GM18508 (cell line): ENCODE measurements at regions not wholly inside any gene's neighbourhood (a gene's known extent, or its start where the extent isn't known, plus 50 kb on each side); places are given as distances from the start of the nearest gene placed in this dataset.
"Not testable (repeated sequence)": the region's sequence is repeated elsewhere in the genome, so short reads cannot be mapped to it uniquely, and the experiment has no call there.

Experiments used
- ATAC-seq: cut with Tn5 transposase; IDR thresholded peaks from one replicate; pipeline ENCODE4 v1.9.1; 2021; ENCODE audit warnings: moderate number of reproducible peaks; ENCODE audit not compliant: insufficient read depth, unreplicated experiment

GRCh38 chr4:85151786-85152185 is 185.3 kb upstream of the WDFY3 start:
- no peak for ATAC-seq

DNA sequence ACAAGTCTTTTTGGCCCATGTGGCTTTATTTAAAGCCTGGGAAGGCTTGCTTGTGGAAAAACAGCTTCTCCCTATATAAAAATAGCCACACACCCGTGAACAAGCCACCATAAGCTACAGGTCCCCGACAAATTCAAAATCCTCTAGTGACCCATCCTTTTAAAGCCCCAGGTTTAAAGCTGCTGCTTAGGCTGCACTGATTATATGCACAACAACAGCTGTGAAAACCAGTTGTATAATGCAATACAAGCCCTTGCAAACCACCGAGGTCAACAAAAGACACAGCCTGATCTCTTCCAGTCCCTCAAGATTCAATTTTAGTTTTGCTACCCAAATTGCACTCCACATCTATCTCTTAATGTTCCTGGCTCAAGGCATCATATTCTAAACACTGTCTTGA is 186.0 kb upstream of the WDFY3 start:
- ATAC-seq = no peak

DNA sequence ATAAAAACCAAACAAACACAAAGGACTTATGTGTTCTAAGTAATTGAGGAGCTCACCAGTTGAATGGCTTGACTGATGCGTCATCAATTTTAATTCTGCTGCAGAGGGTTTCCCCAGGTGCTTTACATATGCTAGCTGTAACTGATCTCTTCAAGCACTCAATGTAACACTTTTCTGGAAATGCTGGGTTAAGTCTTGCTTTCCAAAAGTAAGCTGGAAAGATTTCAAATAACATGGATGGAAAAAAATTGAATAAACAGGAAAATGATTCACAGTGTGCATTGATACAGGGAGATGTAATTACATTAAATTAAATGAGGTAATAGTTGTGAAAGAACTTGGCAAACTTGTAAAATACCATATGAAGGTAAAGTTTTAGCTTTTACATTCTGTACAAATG is 186.7 kb upstream of the WDFY3 start:
- no peak for ATAC-seq

DNA sequence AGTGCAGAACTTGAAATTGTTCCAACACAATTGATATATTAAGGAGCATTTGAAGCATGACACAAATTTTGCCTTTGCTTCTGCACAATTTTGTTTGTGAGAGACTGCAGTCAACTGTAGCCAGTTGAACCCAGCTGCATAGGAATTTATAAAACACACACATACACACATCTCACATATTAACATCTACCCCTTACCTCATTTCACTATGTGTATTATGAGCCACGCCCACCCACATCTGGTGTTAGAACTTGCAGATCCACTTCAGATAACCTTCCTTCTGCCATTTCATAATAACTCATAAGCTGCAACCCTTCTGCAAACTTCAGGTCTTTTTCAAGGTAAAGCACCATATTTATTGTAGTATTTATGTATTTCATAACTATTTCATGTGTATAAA is 188.1 kb upstream of the WDFY3 start:
- no peak for ATAC-seq

GRCh38 chr4:85165808-85166207 is 199.3 kb upstream of the WDFY3 start:
- ATAC-seq = no peak

DNA sequence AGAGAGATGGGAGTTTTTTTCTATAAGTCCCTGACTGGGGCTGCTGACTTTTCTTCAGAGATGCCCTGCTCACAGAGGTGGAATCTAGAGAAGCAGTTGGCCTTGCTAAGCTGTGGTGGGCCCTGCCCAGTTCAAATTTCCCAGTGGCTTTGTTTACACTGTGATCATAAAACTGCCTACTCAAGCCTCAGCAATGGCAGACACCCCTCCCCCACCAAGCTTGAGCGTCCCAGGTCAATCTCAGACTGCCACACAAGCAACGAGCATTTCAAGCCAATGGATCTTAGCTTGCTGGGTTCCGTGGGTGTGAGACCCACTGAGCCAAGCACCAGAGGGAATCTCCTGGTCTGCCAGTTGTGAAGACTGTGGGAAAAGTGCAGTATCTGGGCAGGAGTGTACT is 199.8 kb upstream of the WDFY3 start:
- no peak for ATAC-seq

GRCh38 chr4:85168234-85168834 is 201.8 kb upstream of the WDFY3 start:
- ATAC-seq = no peak

DNA sequence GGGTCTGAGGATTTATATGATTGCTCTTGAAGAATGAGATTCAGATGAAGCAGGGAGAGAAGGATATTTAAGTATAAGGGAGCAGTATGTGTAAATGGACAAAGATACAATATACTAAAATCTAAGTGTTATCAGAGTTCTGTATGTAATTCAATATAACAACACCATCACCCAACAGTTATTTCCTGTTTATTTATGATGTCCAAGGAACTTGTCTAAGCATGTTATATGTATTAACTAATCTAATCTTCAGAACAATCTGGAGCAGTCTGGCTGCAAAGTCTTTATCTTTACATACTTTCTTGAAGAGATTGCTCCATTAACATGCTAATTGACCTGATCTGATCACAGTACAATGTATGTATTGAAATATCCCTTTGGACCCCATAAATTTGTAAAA is 203.8 kb upstream of the WDFY3 start:
- no peak for ATAC-seq

DNA sequence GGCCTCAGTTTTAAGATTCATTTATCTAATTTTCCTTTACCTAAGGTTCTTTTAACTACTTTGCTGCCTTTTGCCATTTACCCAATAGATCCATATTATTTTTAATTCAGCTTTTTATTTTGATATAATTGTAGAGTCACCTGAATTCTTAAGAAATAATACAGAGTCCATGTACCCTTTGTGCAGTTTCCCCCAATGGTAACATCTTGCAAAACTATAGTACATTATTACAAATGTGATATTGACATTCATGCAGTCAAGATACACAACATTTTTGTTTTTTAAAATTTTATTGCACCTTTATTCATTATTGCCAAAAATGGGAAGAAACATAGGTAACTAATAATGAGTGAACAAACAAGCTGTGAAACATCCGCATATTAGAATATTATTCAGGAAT is 208.7 kb upstream of the WDFY3 start:
- ATAC-seq = no peak

DNA sequence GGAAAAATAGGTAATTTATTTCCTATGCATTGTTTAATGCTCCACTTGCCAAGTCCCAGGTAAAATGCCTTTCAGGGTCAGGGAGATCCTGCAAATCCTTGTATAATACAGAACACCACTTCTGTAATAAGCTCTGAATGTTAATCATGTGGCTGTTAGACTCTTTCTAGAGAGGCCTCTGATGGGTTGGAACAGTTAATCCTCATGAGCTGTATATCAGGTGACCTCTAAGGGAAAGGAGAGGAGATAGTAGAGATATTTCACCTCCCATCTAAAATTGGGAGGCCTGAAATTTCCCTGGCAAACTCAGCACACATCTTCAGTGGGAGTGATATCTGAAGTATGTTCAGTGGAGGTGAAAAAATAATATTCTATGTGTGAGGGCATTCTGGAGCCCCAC is 210.6 kb upstream of the WDFY3 start:
- ATAC-seq = no peak

DNA sequence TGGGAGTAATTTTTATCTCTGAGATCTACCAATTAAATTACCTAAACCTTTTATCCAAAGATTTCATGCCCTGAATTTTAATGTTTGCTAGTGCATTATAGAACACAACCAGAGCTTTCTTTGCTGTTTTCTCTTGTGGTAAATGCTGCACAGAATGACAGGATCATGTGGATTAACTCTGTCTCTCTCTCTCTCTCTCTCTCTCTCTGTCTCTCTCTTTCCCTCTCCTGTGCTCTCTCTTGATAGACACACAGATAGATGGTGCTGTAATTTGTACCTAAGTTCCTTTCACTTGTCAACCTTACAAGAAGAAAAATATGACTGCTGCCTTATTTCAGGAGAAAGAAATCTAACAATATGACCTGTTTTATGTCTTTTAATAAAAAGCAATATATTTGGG is 211.2 kb upstream of the WDFY3 start:
- ATAC-seq = no peak

DNA sequence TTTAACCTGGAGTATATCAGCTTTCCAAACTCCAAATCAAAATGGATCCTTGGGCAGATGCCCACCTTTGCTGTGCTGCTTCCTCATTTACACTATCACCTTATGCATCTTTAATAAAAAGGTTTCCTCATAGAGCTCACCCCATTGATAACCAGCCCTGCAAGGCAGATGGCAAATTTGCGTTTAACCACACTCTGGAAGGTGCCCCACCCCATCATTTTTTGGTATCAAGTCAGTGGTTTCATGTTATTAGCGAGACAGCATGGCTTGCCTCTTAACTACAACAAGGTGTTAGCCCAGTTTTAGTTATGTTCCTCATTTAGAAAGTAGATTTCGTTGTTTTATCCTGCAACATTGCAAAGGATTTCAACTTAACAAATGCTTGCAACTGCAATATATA is 214.0 kb upstream of the WDFY3 start:
- ATAC-seq = no peak

DNA sequence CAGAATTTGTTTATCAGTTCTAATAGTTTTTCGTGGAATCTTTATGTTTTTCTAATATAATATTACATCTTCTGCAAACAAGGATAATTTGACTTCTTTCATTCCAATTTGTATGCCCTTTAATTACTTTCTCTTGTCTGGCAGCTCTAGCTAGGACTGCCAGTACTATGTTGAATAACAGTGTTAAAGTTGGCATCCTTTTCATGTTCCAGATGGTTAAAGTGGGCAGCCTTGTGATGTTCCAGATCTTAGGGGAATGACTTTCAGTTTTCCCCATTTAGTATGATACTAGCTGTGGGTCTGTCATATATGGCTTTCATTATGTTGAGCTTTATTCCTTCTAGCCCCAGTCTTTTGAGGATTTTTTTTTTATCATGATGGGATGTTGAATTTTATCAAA is 220.6 kb upstream of the WDFY3 start:
- no peak for ATAC-seq

GRCh38 chr4:85196015-85196414 is 229.5 kb upstream of the WDFY3 start:
- ATAC-seq = not testable (repeated sequence)

- no peak for ATAC-seq
Observed at GRCh38 chr4:85200106-85200505, 233.6 kb upstream of the WDFY3 start.

GRCh38 chr4:85209161-85209560 is 242.7 kb upstream of the WDFY3 start:
- no peak for ATAC-seq

DNA sequence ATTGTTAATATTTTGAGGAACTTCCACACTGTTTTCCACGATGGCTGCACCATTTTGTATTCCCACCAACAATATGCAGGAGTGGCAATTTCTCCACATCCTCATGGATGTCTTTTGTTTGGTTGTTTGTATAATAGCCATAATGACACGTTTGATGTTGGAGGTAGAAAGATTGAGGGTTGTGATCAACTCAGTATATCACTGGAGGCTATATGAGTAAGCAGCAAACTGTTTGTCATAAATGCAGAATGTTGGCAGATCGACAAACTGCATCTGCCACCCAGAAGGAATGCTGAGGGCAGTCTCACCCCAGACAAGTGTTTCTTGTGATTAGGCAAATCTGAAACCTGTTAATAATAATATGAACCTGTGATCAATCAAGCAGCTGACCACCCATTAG is 243.9 kb upstream of the WDFY3 start:
- no peak for ATAC-seq

GRCh38 chr4:85216571-85216970 is 250.1 kb upstream of the WDFY3 start:
- not testable (repeated sequence) for ATAC-seq

- no peak for ATAC-seq
Observed at GRCh38 chr4:85218756-85219155, 252.3 kb upstream of the WDFY3 start.

- ATAC-seq = no peak
Observed at GRCh38 chr4:85221606-85222005, 253.3 kb upstream of the ARHGAP24 start.

DNA sequence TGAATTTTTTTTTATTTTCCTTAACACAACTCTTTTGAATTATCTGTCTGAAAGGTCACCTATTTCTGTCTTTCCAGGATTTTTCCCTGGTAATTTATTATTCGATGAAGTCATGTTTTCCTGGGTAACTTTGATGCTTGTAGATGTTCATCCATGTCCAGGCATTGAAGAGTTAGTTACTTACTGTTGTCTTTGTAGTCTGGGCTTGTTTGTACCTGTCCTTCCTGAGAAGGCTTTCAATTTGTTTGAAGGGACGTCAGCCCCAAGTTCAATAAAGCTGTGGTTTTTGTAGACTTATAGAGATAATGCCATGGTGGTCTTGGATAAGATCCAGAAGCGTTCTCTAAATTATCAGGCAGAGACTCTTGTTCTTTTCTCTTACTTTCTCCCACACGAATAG is 252.4 kb upstream of the ARHGAP24 start:
- no peak for ATAC-seq

GRCh38 chr4:85228264-85228663 is 246.7 kb upstream of the ARHGAP24 start:
- no peak for ATAC-seq

DNA sequence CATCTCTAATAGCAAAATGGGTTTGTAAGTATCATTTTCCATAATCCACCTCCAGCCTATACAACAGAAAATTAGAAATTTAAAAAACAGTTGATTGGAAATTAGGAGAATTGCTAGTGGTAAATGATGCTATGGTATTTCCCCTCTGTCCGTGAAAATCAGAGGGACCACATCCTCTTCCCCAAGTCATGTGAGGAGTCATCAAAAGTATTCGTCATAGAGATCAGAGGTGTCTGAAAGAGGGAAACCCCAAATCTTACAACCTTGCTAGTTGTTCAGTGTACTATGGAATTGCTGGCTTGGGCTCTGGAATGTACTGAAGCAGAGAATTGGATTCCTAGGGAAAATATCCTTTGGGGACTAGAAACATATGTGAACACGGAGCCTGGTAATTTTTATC is 241.4 kb upstream of the ARHGAP24 start:
- ATAC-seq = no peak
